EH (cell line): ENCODE measurements at regions not wholly inside any gene's neighbourhood (a gene's known extent, or its start where the extent isn't known, plus 50 kb on each side); places are given as distances from the start of the nearest gene placed in this dataset.

Experiments
- DNase-seq: peaks from one replicate; pipeline ENCODE4 v3.0.0-alpha.2; 2015; ENCODE audit warnings: low read depth

- DNase-seq: no peak
Observed at GRCh38 chr18:43797347-43797746, 520.1 kb upstream of the SYT4 start.

GRCh38 chr18:43800584-43800983 lies 523.3 kb upstream of the SYT4 start:
- DNase-seq: no peak

- peak; percentile 21 for DNase-seq
Observed at GRCh38 chr18:43805646-43806194, 528.4 kb upstream of the SYT4 start.

- no peak for DNase-seq
Observed at GRCh38 chr18:43812627-43813026, 535.3 kb upstream of the SYT4 start.

DNA sequence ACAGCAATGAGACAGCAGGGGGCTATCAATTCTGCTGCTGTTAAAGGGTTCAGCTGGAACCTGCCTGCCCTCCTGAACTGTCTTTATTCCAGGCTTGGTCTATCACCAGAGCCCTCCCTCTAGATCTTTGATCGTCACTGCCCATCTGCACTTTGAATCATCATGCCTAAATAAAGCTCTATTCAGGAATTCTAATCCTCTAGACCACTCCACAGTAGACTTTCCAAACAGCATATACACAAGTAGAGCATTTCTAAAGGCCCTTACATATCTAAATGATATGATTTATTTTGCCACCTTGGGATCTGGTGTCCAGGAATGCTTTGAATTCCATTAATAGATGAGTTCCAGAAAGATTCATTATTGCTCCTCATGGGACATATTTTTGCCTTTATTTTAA lies 542.1 kb upstream of the SYT4 start:
- no peak for DNase-seq

GRCh38 chr18:43819873-43820272 lies 542.6 kb upstream of the SYT4 start:
- no peak for DNase-seq

- DNase-seq: no peak
Observed at GRCh38 chr18:43825768-43826167, 548.5 kb upstream of the SYT4 start.

DNA sequence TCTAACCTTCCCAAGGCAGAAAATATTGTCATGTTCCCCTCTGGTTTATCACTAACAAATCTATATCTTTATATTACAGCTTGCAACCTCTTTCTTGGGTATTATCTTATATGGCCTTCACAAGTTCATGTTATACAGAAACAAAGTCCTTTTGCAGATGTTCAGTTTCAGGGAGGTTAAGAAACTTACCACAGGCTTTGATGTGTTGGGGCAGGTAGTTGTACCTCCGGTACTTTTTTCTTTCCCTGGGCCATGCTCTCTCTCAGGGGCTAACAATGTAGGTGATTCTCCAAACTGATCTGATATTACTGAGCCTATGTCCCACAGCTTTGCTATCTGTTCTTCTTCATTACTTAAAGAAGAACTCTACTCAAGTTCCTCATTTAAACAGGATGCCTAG lies 548.9 kb upstream of the SYT4 start:
- no peak for DNase-seq

DNA sequence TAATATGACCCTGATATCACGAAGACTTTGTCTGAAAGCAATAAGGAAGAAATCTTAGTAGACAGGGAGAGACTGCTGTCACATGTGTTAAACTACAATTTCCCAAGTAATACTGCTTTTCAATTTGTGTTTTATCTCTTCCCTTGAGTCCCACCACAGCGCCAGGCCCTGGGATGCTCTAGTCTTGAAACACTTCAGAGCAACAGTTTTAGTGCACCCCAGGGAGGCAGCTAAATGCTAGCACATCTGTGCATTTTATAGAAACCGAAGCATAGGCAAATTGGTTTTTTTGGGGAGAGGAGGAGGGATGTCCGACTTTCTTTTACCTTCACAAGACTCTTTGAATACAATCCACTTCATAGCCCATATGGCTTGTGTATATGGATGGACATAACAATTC lies 550.0 kb upstream of the SYT4 start:
- DNase-seq: no peak

GRCh38 chr18:43830303-43830702 lies 553.0 kb upstream of the SYT4 start:
- DNase-seq: no peak

DNA sequence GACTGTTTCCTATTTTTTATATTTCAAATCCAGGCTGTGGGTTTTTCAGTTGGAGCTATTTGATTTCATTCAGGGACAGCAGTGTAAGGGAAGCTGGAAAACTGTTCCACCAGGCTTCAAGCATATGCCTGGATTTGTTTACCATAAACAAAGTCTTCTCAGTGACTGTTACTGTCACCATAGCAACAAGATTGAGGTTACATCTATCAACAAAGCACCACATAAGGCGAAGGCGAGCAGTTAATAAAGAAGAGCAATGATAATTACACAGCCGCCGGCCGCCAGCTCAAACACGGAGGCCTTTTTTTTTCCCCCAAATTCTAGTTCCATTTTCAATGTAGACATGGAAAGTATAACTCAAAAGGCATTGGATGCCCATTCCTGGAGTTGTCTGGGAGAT lies 553.7 kb upstream of the SYT4 start:
- DNase-seq: no peak

GRCh38 chr18:43846299-43846698 lies 569.0 kb upstream of the SYT4 start:
- no peak for DNase-seq

DNA sequence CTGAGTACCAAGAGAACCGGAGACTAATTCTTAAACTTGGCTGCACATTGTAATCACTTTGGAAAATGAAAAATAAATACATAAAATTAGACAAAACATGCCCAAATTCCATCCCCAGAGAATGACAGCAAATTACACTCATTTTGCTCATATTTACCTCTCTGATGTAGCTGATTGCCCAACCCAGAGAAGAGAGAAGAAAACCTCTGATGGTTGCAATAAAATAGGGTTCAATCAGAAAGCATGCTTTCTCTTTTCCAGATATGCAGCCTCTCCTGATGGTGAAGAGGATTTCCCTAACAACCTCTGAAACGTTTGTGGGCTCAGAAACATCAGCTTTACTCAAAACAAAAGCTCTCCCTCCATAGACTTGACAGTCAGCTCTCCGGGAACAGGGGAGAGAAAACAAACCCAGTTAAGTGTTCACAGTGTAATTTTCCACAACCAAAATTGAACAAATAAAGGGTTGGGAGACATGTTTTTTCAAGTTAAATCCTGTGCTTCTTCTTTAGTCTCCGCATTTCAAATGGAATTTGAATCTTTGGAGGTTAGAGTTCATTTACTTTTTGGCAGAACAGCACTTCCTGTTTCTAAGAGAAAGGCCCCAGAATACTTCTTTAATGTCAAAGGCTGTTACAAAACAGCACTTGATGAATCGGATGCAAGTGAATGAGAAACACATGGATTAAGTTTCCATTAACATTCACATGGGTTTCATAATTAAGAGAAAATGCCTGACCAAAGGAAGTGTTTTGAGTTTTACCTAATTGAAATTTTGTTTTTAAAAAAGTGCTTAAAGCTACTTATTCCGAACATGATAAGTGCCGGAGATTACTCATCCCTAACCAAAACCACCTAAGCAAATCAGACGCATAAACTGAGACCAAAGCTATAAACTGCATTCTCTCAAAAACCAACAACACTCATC lies 570.1 kb upstream of the SYT4 start:
- peak; percentile 66 for DNase-seq

- peak; percentile 35 for DNase-seq
Observed at GRCh38 chr18:43849831-43850230, 572.5 kb upstream of the SYT4 start.

GRCh38 chr18:43855376-43855775 lies 578.1 kb upstream of the SYT4 start:
- DNase-seq: no peak

DNA sequence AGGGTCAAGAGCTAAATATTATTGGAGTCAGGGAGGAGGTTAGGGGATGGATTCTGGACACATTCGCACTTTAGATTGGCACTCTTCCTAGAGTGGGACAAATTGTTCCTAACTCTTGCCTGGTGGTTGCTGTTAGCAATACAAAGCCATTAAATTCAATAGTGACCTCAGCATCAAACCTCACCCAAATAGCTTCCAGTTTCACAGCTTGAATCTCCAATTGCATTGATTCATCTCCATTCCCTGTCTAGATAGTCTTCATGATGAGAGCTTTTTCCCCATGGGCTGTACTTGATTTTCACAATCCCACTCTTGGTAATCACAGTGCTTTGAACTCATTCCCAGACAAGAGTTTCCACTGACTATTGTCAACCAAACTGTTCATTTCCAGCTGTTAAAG lies 585.9 kb upstream of the SYT4 start:
- DNase-seq: no peak

DNA sequence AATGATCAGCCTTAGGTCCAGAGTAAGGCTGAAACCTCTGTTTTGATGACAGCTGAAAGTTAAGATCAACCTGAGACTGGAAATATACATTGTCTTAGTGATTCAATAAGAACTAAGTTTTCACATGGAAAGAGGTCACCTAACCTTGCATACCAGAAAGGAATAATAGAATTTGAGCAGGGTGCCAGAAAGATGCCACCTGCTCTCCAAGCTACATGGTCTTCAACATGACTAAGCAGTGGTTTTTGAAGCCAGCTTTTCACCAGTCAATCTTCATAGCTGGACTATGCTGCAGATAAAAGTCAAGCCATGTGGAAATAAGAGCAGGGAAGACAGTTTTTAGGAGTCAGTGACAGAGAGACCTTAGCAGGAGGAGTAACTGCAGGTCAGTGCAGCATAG lies 589.4 kb upstream of the SYT4 start:
- no peak for DNase-seq

DNA sequence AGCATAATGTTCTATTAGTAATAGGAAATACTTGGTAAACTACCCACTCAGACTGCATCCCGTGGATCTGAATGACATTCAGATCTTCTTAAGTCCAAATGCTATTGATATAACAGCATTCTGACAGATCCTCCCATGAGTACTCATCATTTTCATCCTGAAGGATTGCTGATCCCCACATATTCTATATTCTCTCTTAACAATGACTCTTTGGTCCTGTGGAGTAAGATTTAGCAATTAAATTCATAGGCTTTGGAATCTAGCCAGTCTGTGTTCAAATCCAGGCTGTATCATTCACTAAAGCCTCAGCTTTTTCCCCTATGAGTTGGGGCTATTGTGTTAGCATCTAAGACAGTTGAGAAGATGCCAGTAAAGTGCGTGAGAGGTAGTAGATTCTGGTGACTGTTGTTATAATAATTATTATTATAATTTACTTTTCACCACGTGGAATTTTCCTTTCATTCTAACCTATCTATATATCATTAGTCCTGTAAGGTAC lies 591.3 kb upstream of the SYT4 start:
- no peak for DNase-seq

- DNase-seq: peak; percentile 46
Observed at GRCh38 chr18:43869451-43870008, 592.2 kb upstream of the SYT4 start.

DNA sequence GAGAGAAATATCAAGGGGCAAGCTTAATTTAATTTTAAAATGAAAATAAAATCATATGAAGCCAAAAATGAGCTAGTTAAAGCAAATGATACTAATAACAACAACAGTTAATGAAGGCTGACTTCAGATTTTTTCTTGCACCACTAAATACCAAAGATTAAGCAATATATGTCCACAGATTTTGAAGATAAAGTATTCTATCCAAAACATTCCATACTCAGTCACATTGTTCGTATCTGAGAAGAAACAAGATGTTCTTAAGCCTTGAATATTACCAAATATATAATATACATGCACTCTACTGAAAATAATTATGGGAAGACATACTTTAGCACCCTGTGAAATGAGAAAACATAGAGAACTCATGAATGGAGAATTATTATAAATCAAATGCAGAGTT lies 593.3 kb upstream of the SYT4 start:
- DNase-seq: no peak

DNA sequence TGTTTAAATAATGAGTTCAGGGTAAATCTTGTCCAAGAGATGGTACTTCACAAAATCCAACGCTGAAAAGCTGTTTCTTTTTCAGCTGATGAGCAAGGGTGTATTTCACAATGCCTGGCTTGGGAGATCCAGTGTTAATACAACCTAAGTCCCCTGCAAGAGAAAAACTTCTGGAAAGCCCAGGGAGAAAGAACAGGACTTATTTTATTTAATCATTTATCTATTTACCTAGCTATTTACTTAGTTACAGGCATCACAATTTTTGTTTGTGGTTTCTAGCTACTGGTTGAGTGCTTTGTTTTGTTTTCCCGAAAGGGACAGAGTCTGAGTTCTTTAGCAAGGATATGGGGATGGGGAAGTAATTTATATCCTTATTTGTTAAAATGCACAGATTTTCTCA lies 598.2 kb upstream of the SYT4 start:
- no peak for DNase-seq

DNA sequence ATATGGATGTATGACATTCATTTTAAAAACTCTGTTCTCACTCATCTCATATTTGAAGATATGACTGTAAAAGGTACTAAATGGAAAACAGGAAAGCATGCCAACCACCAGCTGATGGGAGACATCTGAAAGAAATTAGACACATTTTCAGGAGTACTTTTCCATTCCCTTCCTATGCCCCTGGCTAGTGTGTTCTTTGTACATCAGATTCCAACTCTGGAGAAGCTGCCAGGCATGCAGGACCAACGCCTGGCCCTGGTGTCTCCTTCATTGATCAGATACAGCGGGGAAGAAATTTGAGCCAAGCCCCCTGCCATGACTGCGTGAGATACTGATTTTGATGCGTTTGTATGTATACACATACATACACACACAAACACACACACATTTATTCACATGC lies 599.0 kb upstream of the SYT4 start:
- peak; percentile 3 for DNase-seq

DNA sequence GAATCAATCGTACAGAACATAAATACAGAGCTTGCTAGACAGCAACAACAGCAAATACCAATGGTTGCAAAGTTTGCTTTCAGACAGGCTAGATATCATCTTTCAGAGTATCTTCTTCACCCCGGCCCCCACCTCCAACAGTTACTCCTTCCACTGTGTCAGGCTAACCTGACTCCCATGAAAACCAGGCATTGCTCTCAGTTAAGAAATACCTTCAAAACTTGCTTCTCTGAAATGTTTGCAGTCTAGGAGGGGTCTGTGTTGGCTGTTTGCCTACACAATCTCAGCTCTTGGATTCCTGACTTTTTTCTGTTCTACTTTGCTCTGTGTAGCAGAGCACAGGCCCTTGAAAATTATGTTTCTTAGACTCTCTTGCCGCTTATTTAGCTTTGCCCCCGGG lies 599.5 kb upstream of the SYT4 start:
- no peak for DNase-seq
